Right hindlimb (tissue), 1 donor: ENCODE measurements at regions not wholly inside any gene's neighbourhood (a gene's known extent, or its start where the extent isn't known, plus 50 kb on each side); places are given as distances from the start of the nearest gene placed in this dataset.
"Not testable (repeated sequence)": the region's sequence is repeated elsewhere in the genome, so short reads cannot be mapped to it uniquely, and the experiment has no call there.

ENCODE experiments used
- DNase-seq: peaks from one replicate; pipeline ENCODE4 v3.0.0-alpha.2; 2018

- peak; percentile 87 for DNase-seq
These were observed 101.8 kb upstream of the GRK3 start for GRCh38 chr22:25462474-25463346.

- DNase-seq: not testable (repeated sequence)
These were observed 101.2 kb upstream of the GRK3 start for GRCh38 chr22:25463347-25463628.

GRCh38 chr22:25464326-25464725 is 100.1 kb upstream of the GRK3 start:
- DNase-seq: not testable (repeated sequence)

- no peak for DNase-seq
These were observed 98.5 kb upstream of the GRK3 start for GRCh38 chr22:25465949-25466348.

- DNase-seq: no peak
These were observed 92.1 kb upstream of the GRK3 start for GRCh38 chr22:25472382-25472781.

GRCh38 chr22:25475257-25476022 is 89.0 kb upstream of the GRK3 start:
- peak; percentile 58 for DNase-seq

GRCh38 chr22:25477358-25477757 is 87.1 kb upstream of the GRK3 start:
- no peak for DNase-seq

- DNase-seq: peak; percentile 30
These were observed 86.4 kb upstream of the GRK3 start for GRCh38 chr22:25478111-25478510.

GRCh38 chr22:25478528-25478927 is 85.9 kb upstream of the GRK3 start:
- peak; percentile 67 for DNase-seq

GRCh38 chr22:25480868-25481267 is 83.6 kb upstream of the GRK3 start:
- not testable (repeated sequence) for DNase-seq

- no peak for DNase-seq
These were observed 82.2 kb upstream of the GRK3 start for GRCh38 chr22:25482091-25482760.

- no peak for DNase-seq
These were observed 81.4 kb upstream of the GRK3 start for GRCh38 chr22:25482868-25483639.

- DNase-seq: no peak
These were observed 80.5 kb upstream of the GRK3 start for GRCh38 chr22:25483931-25484330.

- DNase-seq: no peak
These were observed 79.8 kb upstream of the GRK3 start for GRCh38 chr22:25484521-25485315.

GRCh38 chr22:25485626-25486545 is 78.6 kb upstream of the GRK3 start:
- DNase-seq: no peak

GRCh38 chr22:25487508-25487907 is 77.0 kb upstream of the GRK3 start:
- no peak for DNase-seq

- no peak for DNase-seq
These were observed 76.0 kb upstream of the GRK3 start for GRCh38 chr22:25488244-25489020.

GRCh38 chr22:25489947-25490346 is 74.5 kb upstream of the GRK3 start:
- DNase-seq: no peak

GRCh38 chr22:25490896-25491295 is 73.6 kb upstream of the GRK3 start:
- no peak for DNase-seq

GRCh38 chr22:25492162-25492561 is 72.3 kb upstream of the GRK3 start:
- no peak for DNase-seq
